Breast epithelium (tissue), 4 donors: ENCODE measurements at regions not wholly inside any gene's neighbourhood (a gene's known extent, or its start where the extent isn't known, plus 50 kb on each side); places are given as distances from the start of the nearest gene placed in this dataset.
A peak's percentile ranks its signal among the peaks of the same experiment; 100 is the strongest.

Source experiments
- DNase-seq, 2 donors: peaks; one replicate each; pipeline ENCODE4 v3.0.0-alpha.2; 2019; ENCODE audit warnings: low spot score in 2 of 2
- H3K27ac ChIP-seq, 2 donors: fragments of 200-600 bp; sonication (generic) in 1 of 2; one replicate each; pipeline ENCODE4 v1.5.1; 2016 to 2019; ENCODE audit warnings: mild to moderate bottlenecking in 1 of 2
- H3K27me3 ChIP-seq, 2 donors: fragments of 200-600 bp; sonication (generic) in 1 of 2; one replicate each; pipeline versions ENCODE4 v1.5.1 to v1.6.0; 2017 to 2019; ENCODE audit warnings: control low read depth in 1 of 2, mild to moderate bottlenecking in 1 of 2
- H3K36me3 ChIP-seq: fragments of 200-600 bp; one replicate; pipeline ENCODE4 v1.5.1; 2019
- H3K4me1 ChIP-seq, 2 donors: fragments of 200-600 bp; sonication (generic); one replicate each; pipeline ENCODE4 v1.5.1; 2016 to 2019; ENCODE audit warnings: control low read depth in 1 of 2
- H3K4me3 ChIP-seq, 3 donors: fragments of 200-600 bp; sonication (generic); 1 replicate in 2 of 3; 2 replicates in 1 of 3; pipeline ENCODE4 v1.5.1; 2016 to 2019; ENCODE audit warnings: mild to moderate bottlenecking in 3 of 3, moderate library complexity in 2 of 3
- H3K9me3 ChIP-seq, 2 donors: fragments of 200-600 bp; sonication (generic) in 1 of 2; one replicate each; pipeline ENCODE4 v1.5.1; 2016 to 2019; ENCODE audit warnings: control low read depth in 1 of 2
- POLR2A ChIP-seq: fragments of 450-650 bp; IDR thresholded peaks from one replicate; pipeline ENCODE4 v1.6.1; 2016; ENCODE audit warnings: antibody characterized with exemption, mild to moderate bottlenecking, moderate library complexity
- POLR2AphosphoS5 ChIP-seq, 3 donors: sonication (generic); formaldehyde crosslinking; IDR thresholded peaks; one replicate each; pipeline ENCODE4 v1.6.1; 2017; ENCODE audit warnings: antibody characterized with exemption in 3 of 3
- intact Hi-C: fragments of 100-400 bp; cut with DNase I; formaldehyde crosslinking; loops from one replicate; pipeline ENCODE4 v1.15.1; 2023; ENCODE audit warnings: low total_unique reads
- TF ChIP-seq, protein P1 (sequence below), 3 donors: fragments of 450-650 bp; IDR thresholded peaks; one replicate each; pipeline ENCODE4 v1.5.1; 2016 to 2017; ENCODE audit warnings: antibody characterized with exemption in 3 of 3, mild to moderate bottlenecking in 3 of 3, moderate library complexity in 3 of 3

DNA sequence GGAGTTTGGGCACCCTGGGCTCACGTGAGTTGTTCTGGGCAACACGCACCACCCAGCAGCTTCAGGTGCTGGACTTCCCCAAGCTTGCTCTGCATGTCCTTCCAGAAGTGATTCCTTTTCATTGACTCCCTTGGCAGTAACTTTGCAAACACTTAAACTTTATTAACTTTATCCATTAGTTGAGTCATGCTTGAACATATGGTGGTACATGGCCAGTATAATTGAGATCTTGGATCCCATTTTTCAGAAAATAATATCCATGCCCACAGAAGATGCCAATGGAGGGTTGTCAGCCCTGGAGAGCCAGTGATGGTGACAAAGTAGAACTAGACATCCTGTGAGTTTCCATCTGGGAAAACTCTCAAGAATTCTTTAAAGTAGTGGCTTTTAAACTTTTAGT is 144.2 kb downstream of the COPS8 start:
- TF ChIP-seq POLR2AphosphoS5 (IDR thresholded peaks at IDR 0.05) (no peak), POLR2A (no peak)
- TF ChIP-seq, protein P1, sequence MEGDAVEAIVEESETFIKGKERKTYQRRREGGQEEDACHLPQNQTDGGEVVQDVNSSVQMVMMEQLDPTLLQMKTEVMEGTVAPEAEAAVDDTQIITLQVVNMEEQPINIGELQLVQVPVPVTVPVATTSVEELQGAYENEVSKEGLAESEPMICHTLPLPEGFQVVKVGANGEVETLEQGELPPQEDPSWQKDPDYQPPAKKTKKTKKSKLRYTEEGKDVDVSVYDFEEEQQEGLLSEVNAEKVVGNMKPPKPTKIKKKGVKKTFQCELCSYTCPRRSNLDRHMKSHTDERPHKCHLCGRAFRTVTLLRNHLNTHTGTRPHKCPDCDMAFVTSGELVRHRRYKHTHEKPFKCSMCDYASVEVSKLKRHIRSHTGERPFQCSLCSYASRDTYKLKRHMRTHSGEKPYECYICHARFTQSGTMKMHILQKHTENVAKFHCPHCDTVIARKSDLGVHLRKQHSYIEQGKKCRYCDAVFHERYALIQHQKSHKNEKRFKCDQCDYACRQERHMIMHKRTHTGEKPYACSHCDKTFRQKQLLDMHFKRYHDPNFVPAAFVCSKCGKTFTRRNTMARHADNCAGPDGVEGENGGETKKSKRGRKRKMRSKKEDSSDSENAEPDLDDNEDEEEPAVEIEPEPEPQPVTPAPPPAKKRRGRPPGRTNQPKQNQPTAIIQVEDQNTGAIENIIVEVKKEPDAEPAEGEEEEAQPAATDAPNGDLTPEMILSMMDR (IDR thresholded peaks at IDR 0.05): no peak
- no peak for DNase-seq
- no peaks in the 10 kb centered on the region for H3K9me3 ChIP-seq
- H3K27me3 ChIP-seq: no peaks in the 10 kb centered on the region
- H3K4me3 ChIP-seq: no peak overlapping the region
- no peaks in the 10 kb centered on the region for H3K4me1 ChIP-seq
- intact Hi-C loops: no loop called here
- no peaks in the 10 kb centered on the region for H3K36me3 ChIP-seq
- no peak overlapping the region for H3K27ac ChIP-seq

DNA sequence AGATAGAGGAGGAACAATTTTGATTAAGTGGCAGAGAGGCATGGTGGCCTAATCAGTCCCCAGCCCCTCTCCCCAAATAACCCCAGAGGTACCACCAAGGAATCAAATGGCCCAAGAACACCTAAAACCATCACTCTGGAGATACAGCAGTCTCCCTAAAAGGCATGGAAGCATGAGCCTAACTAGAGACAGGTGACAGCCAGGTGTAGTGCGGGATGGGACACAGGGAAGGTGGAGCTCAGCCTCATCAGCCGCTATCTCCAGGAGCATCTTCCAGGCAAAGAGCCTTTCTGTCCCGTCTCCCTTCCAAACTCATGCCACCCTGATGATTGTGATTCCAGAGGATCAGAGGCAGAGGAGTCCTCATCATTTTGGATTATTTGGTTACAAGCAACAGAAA is 144.7 kb downstream of the COPS8 start:
- intact Hi-C loops: no loop called here
- no peak overlapping the region for H3K27ac ChIP-seq
- no peaks in the 10 kb centered on the region for H3K36me3 ChIP-seq
- H3K4me3 ChIP-seq: no peak overlapping the region
- no peak for TF ChIP-seq POLR2AphosphoS5 (IDR thresholded peaks at IDR 0.05)
- TF ChIP-seq, protein P1 (IDR thresholded peaks at IDR 0.05): no peak
- TF ChIP-seq POLR2A: no peak
- no peak for DNase-seq
- no peaks in the 10 kb centered on the region for H3K9me3 ChIP-seq
- no peaks in the 10 kb centered on the region for H3K27me3 ChIP-seq
- H3K4me1 ChIP-seq: no peaks in the 10 kb centered on the region

DNA sequence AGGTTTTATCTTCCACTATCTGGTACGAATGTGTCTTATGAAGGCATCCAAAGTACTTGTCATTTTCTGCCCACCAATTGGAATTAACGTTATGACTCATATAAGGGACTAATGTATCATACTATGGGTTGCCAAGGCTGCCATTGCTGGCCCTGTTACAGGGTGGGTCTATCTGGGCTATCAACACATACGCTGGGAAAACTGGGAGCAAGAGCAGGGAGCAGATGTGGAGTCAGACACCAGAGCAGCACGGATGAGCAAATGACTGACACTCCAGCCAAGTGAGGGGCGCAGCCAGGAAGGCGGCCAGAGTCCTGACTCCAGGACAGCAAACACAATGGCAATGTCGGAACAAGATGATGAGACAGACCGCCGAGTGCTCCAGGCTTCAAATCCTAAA is 145.9 kb downstream of the COPS8 start:
- no peak overlapping the region for H3K27ac ChIP-seq
- no peaks in the 10 kb centered on the region for H3K4me1 ChIP-seq
- no peaks in the 10 kb centered on the region for H3K9me3 ChIP-seq
- TF ChIP-seq POLR2AphosphoS5 (IDR thresholded peaks at IDR 0.05): no peak
- TF ChIP-seq POLR2A: no peak
- TF ChIP-seq, protein P1 (IDR thresholded peaks at IDR 0.05): no peak
- H3K36me3 ChIP-seq: no peaks in the 10 kb centered on the region
- DNase-seq: no peak
- no peaks in the 10 kb centered on the region for H3K27me3 ChIP-seq
- no peak overlapping the region for H3K4me3 ChIP-seq
- intact Hi-C loops: no loop called here

DNA sequence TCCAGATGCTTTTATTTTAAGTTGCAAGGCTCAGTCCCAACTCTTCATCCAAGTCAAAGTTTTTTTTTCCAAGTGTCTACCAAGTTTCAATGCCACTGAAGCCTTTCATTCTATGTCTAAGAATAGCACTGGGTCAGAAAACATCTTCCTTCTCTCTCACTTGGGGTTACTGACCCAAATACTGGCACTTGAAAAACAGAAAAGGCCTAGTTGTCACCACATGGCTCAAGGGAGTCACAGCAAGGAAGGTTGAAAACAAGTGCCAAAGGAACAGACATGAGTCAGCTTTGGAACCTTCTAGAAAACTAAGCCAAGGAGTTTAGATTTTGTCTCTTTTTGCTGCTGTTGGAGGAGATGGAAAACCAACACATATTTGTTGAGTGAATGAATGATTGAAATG is 146.5 kb downstream of the COPS8 start:
- Histone ChIP-seq H3K4me3 (no peak overlapping the region), H3K27ac (no peak overlapping the region), H3K4me1 (no peaks in the 10 kb centered on the region), H3K9me3 (no peaks in the 10 kb centered on the region), H3K27me3 (no peaks in the 10 kb centered on the region), H3K36me3 (no peaks in the 10 kb centered on the region)
- DNase-seq: no peak
- TF ChIP-seq, protein P1 (IDR thresholded peaks at IDR 0.05): no peak
- TF ChIP-seq POLR2AphosphoS5 (IDR thresholded peaks at IDR 0.05): no peak
- no peak for TF ChIP-seq POLR2A
- intact Hi-C loops: no loop called here

DNA sequence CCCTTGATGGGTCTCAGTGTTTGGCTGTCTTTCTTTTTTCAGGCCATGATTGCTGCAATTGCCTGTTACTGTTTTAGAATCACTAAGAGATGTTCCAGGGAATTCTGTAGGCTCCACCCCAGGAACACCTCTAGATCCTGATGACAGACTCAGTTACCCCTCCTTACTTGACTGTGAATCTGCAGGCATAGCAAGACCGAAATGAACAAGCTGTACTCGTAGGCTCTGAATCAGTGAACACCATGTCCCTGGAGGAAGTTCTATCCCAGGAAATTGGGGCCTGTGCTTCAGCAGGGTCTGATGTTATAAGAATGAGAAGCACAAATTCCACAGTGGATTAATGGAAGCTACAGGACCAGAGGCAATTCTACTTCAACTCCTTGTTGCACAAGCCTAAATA is 148.6 kb downstream of the COPS8 start:
- Histone ChIP-seq H3K27ac (no peak overlapping the region), H3K9me3 (no peaks in the 10 kb centered on the region)

More for the DNA sequence above, 148.6 kb downstream of the COPS8 start:
- Histone ChIP-seq H3K27me3 (no peaks in the 10 kb centered on the region), H3K4me1 (no peaks in the 10 kb centered on the region), H3K36me3 (no peaks in the 10 kb centered on the region), H3K4me3 (no peak overlapping the region)
- DNase-seq: no peak
- intact Hi-C loops: no loop called here
- TF ChIP-seq POLR2A: no peak
- TF ChIP-seq, protein P1 (IDR thresholded peaks at IDR 0.05): no peak
- peak in 1 of 3 donors; percentile 59 for TF ChIP-seq POLR2AphosphoS5 (IDR thresholded peaks at IDR 0.05)
